ENCODE measurements at regions not wholly inside any gene's neighbourhood (a gene's known extent, or its start where the extent isn't known, plus 50 kb on each side); places are given as distances from the start of the nearest gene placed in this dataset.
"Not testable (repeated sequence)": the region's sequence is repeated elsewhere in the genome, so short reads cannot be mapped to it uniquely, and the experiment has no call there.

GRCh38 chr11:49442669-49443068 is 234.3 kb upstream of the FOLH1 start:
- no peak for DNase-seq (ENCODE audit: insufficient read length, low spot score)
- no peak for FAIRE-seq

- FAIRE-seq: peak; percentile 40
- DNase-seq (ENCODE audit: insufficient read length, low spot score): not testable (repeated sequence)
Observed at GRCh38 chr11:49439901-49440300, 231.5 kb upstream of the FOLH1 start.

GRCh38 chr11:49434308-49434707 is 225.9 kb upstream of the FOLH1 start:
- FAIRE-seq: not testable (repeated sequence)

GRCh38 chr11:49432242-49432848 is 223.9 kb upstream of the FOLH1 start:
- FAIRE-seq (no peak), DNase-seq (ENCODE audit: insufficient read length, low spot score) (no peak)

More at GRCh38 chr11:49434308-49434707, 225.9 kb upstream of the FOLH1 start:
- DNase-seq (ENCODE audit: insufficient read length, low spot score): not testable (repeated sequence)

GRCh38 chr11:49424136-49424535 is 215.7 kb upstream of the FOLH1 start:
- DNase-seq (ENCODE audit: insufficient read length, low spot score) (no peak), FAIRE-seq (no peak)

GRCh38 chr11:49418877-49419276 is 210.5 kb upstream of the FOLH1 start:
- not testable (repeated sequence) for FAIRE-seq; DNase-seq (ENCODE audit: insufficient read length, low spot score)

- no peak for DNase-seq (ENCODE audit: insufficient read length, low spot score)
- FAIRE-seq: no peak
Observed at GRCh38 chr11:49405743-49406142, 197.3 kb upstream of the FOLH1 start.

- DNase-seq (ENCODE audit: insufficient read length, low spot score); FAIRE-seq: not testable (repeated sequence)
Observed at GRCh38 chr11:49395789-49396188, 187.4 kb upstream of the FOLH1 start.

GRCh38 chr11:49390362-49390761 is 182.0 kb upstream of the FOLH1 start:
- FAIRE-seq; DNase-seq (ENCODE audit: insufficient read length, low spot score): not testable (repeated sequence)

GRCh38 chr11:49389149-49389548 is 180.7 kb upstream of the FOLH1 start:
- not testable (repeated sequence) for FAIRE-seq; DNase-seq (ENCODE audit: insufficient read length, low spot score)

- FAIRE-seq: not testable (repeated sequence)
Observed at GRCh38 chr11:49384371-49384770, 176.0 kb upstream of the FOLH1 start.

GRCh38 chr11:49377978-49378377 is 169.6 kb upstream of the FOLH1 start:
- DNase-seq (ENCODE audit: insufficient read length, low spot score): no peak
- peak; percentile 78 for FAIRE-seq

More at GRCh38 chr11:49384371-49384770, 176.0 kb upstream of the FOLH1 start:
- not testable (repeated sequence) for DNase-seq (ENCODE audit: insufficient read length, low spot score)

GRCh38 chr11:49373866-49374265 is 165.5 kb upstream of the FOLH1 start:
- DNase-seq (ENCODE audit: insufficient read length, low spot score); FAIRE-seq: not testable (repeated sequence)

GRCh38 chr11:49373385-49373784 is 165.0 kb upstream of the FOLH1 start:
- DNase-seq (ENCODE audit: insufficient read length, low spot score); FAIRE-seq: not testable (repeated sequence)

GRCh38 chr11:49372137-49372536 is 163.7 kb upstream of the FOLH1 start:
- not testable (repeated sequence) for FAIRE-seq; DNase-seq (ENCODE audit: insufficient read length, low spot score)

GRCh38 chr11:49368556-49368955 is 160.2 kb upstream of the FOLH1 start:
- not testable (repeated sequence) for FAIRE-seq

GRCh38 chr11:49365375-49365774 is 157.0 kb upstream of the FOLH1 start:
- not testable (repeated sequence) for FAIRE-seq; DNase-seq (ENCODE audit: insufficient read length, low spot score)

More at GRCh38 chr11:49368556-49368955, 160.2 kb upstream of the FOLH1 start:
- not testable (repeated sequence) for DNase-seq (ENCODE audit: insufficient read length, low spot score)

GRCh38 chr11:49362994-49363393 is 154.6 kb upstream of the FOLH1 start:
- not testable (repeated sequence) for DNase-seq (ENCODE audit: insufficient read length, low spot score); FAIRE-seq

GRCh38 chr11:49354536-49354935 is 146.1 kb upstream of the FOLH1 start:
- FAIRE-seq; DNase-seq (ENCODE audit: insufficient read length, low spot score): not testable (repeated sequence)

- not testable (repeated sequence) for FAIRE-seq; DNase-seq (ENCODE audit: insufficient read length, low spot score)
Observed at GRCh38 chr11:49352868-49353267, 144.5 kb upstream of the FOLH1 start.

- not testable (repeated sequence) for FAIRE-seq; DNase-seq (ENCODE audit: insufficient read length, low spot score)
Observed at GRCh38 chr11:49346627-49347026, 138.2 kb upstream of the FOLH1 start.
